Stimulated activated CD4-positive, alpha-beta T cell treated with anti-CD3 and anti-CD28 coated beads, TNF-alpha, amount 100 ng/mL, for 48 hours (primary cell): ENCODE measurements at regions not wholly inside any gene's neighbourhood (a gene's known extent, or its start where the extent isn't known, plus 50 kb on each side); places are given as distances from the start of the nearest gene placed in this dataset.

ENCODE experiments used
- DNase-seq, 3 donors: peaks; one replicate each; pipeline ENCODE4 v3.0.0-alpha.2; 2020; ENCODE audit warnings: low read depth in 3 of 3

GRCh38 chr1:34330061-34330460, 153.4 kb downstream of the C1orf94 start:
- no peak for DNase-seq

DNA sequence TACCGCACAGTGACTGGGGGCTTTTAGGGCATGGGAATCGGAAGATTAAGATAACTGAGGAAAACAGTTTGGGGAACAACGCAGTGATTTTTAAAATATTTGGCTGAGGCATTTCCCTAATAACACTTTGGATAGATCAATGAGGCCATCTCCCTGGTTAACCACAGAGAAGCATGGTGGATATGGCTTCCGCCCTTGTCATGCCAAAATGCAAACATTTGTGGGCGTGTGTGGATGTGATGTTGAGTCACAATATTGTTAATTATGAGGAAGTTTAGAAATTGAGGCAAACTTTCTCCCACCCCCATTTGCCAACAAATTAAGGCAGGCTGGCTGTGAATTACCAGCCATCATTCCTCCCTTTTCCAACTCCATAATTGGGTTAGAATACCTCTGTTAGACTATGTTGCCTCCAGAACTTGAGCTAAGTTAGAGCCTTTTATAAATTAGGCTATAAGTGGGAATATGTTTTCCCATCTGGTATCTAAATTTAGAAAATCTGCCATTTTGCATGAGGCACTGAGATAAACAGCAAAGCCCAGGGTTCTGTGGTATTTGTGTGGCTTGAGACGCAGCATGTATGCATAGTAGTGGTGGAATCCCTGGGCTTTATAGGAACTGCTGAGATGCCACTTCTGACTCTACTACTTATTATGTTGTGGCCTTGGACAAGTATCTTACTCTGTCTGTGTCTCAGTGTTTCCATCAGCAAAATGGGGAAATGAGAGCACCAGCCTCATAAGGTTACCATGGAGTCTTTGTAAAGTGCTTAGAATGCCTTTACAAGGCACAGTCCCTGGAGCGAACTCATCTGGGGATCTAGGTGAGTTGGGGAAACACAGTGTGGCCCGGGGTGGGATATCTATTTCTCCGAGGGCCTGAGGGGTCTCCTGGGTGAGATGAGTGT, 154.6 kb downstream of the C1orf94 start:
- no peak for DNase-seq

DNA sequence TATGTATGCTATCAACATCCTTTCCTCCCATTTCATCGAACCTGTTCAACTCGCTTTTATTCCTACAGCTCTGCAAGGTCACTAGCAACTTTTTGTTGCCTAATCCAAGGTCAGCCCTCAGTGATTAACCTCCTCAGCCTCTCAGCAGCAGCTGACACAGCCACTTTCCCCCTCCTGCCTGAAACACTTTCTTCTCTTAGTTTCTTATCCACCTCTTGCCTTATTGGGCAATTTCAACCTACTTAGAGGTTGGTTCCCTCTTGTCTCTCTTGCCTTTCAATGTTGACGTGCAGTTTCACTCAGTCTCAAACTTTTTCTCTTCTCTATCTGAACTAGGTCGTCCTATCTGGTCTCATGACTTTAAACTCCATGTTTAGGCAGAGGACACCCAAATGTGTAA, 156.3 kb downstream of the C1orf94 start:
- DNase-seq: no peak

DNA sequence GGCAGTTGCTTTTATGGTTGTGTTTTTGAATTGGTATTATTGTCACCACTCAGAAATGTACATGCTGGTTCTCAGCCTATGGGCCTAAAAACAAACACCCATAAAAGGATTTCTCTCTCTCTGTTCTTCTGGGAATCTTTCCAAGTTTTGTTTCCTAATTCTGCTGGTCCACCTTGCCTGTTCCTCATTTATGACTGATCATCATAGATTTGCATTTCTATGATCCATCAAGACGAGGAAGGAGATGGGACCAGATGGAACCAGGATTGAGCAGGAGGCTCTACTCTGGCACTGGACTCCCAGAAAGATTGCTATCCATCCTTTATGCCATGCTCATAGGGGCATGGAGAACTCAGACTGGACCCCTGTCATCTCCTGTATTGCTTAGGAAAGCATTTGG, 162.2 kb downstream of the C1orf94 start:
- DNase-seq: no peak

DNA sequence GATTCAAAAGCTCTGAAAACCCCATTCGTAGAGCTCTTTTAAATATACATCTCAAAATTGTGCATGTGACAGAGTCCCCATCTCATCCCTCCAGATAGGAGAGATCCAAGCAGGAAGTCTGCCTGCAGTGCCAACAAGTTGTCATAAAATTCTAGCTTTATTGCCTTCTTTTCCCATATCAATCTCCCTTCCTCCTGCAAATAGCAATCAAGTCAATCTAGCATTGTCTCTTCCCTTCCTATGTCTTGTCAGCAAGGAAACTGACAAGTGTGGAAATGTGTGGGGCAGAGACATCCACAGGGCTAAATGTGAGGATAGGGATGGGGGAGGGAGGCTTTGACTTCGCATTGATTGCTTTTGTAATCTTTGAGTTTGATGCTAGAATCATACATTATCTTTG, 165.2 kb downstream of the C1orf94 start:
- DNase-seq: no peak

- no peak for DNase-seq
Observed at GRCh38 chr1:34342334-34342733, 165.6 kb downstream of the C1orf94 start.

- DNase-seq: no peak
Observed at GRCh38 chr1:34346128-34346527, 169.4 kb downstream of the C1orf94 start.

DNA sequence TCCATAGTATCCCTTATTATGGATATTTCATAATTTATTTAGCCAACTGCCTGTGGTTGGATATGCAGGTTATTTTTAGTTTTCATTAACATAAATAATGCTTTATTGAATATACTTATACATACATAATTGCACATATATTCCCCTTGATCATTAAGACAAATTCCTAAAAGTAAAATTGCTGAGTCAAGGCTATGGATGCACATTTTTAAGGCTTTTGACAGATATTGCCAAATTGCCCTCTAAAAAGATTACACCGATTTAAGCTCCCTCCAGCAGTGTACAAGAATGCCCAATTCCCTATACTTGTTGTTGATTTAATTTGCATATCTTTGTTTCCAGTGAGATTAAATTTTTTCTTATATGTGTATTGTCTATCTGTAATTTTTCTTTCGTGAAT, 176.7 kb downstream of the C1orf94 start:
- DNase-seq: no peak

DNA sequence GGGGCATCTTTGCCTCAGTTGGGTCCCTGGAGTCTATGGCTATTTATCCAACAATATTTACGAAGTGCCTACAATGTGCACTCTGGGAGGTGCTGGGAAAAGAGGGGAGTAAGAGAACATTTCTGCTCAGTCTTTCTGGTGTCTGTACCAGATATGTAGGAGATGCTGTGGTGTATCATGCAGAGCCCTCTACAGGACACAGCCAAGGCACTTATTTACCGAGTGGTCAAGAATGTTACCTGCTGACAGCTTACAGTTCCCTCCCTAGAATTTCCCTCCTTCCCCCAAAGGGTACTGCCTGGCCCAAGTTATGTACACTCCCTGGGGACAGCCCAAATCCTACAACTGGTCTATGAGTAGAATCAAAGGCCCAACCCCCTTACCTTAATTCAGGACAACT, 177.7 kb downstream of the C1orf94 start:
- no peak for DNase-seq

GRCh38 chr1:34356853-34357252, 180.1 kb downstream of the C1orf94 start:
- no peak for DNase-seq

DNA sequence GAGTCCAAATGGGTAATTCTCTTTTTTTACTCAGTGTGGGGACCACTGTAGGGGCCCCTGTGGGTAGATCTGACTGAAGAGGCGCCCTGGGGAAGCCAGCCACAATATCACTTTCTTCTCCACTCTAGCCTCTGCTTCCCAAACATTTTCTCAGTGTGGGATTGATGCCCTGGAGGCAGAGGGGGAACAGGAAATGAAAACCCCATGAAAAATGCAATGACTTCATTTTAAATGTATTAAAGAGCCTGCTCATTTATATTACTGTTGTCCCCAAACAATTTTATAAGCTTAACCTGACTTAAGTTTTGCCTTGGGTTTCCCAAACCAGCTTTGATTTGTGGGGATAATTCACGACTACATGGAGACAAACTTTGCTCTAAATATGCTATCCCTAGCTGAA, 181.9 kb downstream of the C1orf94 start:
- no peak for DNase-seq

DNA sequence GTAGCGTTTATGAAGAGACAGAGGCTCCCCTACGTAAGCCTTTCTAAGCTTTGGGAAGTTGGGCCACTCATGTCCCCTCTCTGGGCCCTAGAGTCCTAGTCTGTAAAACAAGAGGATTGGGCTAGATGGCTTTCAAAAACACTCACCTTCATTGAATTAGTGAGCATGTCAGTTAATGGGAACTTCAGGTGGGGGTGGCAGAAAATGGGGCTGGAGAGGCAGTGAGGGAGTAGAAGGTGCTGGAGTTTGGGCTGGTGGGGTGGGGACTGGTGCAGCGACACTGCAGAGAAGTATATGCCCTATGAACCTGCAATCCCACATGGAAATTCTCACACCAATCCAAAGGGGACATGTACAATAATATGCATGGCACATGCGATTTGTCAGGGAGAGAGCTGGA, 182.7 kb downstream of the C1orf94 start:
- no peak for DNase-seq

DNA sequence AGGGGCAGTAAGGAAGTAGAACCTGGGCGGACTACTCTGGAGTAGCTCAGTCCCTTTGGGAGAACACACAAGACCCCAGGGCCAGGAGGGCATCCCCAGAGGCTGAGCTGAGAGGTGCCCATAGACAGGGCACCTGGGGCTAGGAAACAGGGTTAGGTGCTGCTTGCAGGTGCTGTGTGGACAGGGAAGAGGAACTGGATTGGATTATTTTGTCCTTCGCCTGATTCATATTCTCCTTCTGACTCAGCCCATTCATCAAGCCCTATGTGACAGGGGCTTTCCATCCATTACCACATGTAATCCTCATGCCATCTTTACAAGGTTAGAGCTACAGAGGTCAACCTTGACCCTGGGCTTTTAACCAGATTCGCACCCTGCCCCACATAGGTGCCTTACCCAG, 183.9 kb downstream of the C1orf94 start:
- no peak for DNase-seq

GRCh38 chr1:34361121-34361520, 184.4 kb downstream of the C1orf94 start:
- no peak for DNase-seq

DNA sequence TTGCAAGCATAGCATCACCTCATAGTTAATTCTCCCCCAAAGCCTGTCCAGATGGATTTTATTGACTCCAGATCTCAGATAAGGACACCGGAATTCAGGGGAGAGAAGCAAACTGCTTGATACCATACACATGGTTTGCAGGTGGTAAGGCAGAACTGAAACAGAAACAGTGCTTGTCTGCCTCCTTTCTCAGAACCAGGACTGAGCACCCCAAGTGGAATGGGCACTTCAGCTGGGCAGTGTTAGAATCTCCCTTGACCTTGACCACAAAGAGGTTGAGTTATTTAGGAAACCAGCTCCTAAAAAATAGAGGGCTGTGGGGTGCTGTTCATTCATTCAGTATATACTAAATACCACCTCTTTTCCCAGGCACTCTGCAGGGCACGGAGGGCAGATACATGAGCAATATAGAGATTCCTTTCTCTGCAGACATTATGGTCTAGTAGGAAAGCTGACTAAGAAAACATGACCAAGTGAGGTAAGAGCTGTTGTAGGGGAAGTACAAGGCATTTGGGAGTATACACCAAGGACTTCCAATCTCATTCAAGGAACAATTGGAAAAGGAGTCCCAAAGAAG, 185.2 kb downstream of the C1orf94 start:
- DNase-seq: no peak

DNA sequence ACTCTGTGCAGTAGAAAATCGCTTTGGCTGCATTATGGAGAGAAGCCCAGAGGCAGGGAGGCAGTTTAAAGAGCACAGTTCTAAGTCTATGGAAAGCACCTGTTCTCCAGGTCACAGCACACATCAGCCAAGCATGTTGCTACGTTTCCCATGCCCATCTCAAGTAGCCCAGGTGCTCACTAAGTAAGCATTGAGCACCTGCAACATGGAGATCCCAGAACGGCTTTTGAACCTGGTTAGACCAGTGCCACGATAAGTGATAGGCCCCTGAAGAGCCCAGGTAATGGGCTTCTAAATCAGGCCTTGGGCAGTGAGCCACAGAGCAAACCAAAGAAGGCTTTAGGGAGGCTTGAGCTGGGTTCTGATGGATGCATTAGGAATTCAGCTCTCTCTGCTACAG, 186.2 kb downstream of the C1orf94 start:
- no peak for DNase-seq

GRCh38 chr1:34363447-34363846, 186.7 kb downstream of the C1orf94 start:
- DNase-seq: no peak

DNA sequence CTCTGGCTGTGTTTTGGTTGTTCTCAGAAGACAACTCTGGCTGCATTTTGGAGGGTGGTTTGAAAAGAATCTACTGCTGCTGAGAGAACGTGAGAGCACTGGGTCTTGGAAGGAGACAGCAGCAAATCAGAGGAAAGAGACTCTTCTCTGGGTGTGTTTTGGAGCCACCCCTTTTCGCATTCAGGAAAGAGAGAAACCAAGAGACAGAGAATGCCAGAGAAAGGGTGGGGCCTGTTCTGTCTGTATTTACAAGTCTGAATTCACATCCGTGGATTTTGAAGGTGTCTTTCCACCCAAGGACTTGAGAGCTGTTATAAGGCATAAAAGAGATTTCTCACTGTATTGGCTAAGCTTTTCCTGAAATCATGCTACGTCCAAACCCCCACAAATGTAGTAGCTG, 187.2 kb downstream of the C1orf94 start:
- DNase-seq: no peak

- no peak for DNase-seq
Observed at GRCh38 chr1:34364376-34364775, 187.7 kb downstream of the C1orf94 start.

DNA sequence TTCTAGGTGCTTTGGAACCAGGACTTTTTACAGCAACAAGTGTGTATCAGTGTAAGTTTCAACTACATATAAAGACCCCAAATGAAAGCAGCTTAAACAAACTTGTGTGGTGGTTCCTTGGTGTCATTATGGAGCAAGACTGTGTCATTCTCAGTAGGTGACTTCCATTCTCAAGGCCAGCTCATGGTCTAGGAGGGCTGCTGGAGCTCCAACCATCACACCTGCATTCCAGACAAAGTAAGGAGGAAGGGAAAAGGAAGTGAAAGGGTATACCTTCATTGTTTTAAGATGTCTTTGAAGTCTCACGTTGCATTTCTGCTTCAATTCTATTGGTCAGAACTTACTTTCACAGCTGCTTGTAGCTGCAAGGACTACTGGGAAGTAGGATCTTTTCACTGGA, 188.6 kb downstream of the C1orf94 start:
- no peak for DNase-seq

GRCh38 chr1:34366875-34367624, 190.3 kb downstream of the C1orf94 start:
- DNase-seq: no peak

- no peak for DNase-seq
Observed at GRCh38 chr1:34367954-34368353, 191.2 kb downstream of the C1orf94 start.
